CD4-positive, alpha-beta T cell treated with Interleukin-17A for 4 hours (primary cell): ENCODE measurements at regions not wholly inside any gene's neighbourhood (a gene's known extent, or its start where the extent isn't known, plus 50 kb on each side); places are given as distances from the start of the nearest gene placed in this dataset.
A peak's percentile ranks its signal among the peaks of the same experiment; 100 is the strongest.

Experiments
- DNase-seq: peaks from one replicate; pipeline ENCODE4 v3.0.0-alpha.2; 2020; ENCODE audit warnings: mixed read lengths

DNA sequence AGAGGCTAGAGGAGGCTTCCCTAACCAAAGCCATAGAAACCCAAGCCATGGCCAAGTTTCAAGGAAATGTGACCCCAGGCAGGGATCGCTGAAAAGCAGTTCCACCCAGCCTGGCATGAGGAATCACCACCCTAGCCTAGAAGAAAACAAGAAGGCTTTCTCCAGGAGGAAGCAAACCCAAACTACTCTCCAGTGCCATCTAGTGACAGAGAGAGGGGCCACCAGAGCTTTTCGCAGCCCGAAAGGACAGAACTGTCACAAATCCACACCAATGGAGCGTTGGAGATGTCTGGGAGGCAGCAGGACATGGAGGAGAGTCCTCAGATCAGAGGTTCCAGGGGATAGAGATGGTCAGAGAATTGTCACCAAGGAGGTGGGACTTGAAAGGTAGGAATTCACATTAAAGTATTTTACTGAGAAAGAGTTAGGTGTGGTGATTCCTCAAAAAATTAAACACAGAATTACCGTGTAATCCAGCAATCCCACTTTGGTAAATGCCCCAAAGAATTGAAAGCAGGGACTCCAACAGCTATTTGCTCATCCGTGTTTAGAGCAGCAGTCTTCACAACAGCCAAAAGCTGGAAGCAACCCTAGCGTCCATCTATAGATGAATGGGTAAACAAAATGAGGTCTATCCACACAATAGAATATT is 67.3 kb upstream of the NUP50 start:
- DNase-seq: peak; percentile 36

DNA sequence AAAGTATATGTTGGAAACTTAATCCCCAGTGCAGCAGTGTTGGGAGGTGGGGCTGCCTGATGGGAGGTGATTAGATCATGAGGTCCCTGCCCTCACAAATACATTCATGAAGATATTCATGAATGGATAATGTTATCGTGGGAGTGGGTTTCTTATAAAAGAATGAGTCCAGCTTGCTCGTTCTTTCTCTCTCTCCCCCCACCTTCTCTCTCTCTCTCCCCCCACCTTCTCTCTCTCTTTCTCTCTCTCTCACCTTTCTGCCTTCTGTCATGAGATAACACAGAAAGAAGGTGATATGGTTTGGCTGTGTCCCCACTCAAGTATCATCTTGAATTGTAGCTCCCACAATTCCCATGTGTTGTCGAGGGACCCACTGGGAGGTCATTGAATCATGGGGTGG is 66.7 kb upstream of the NUP50 start:
- DNase-seq: no peak

DNA sequence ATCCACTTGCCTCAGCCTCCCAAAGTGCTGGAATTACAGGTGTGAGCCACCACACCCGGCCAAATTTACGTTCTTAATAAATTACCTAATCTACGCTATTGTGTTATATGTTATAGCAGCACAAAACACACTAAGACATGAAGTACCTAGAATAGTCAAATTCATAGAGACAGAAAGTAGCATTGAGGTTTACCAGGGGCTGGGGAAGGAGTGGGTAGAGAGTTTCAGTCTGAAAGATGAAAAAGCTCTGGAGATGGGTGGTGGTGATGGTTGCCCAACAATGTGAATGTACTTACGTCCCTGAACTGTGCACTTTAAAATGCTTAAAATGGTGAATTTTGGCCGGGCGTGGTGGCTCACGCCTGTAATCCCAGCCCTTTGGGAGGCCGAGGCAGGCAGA is 65.7 kb upstream of the NUP50 start:
- DNase-seq: no peak

DNA sequence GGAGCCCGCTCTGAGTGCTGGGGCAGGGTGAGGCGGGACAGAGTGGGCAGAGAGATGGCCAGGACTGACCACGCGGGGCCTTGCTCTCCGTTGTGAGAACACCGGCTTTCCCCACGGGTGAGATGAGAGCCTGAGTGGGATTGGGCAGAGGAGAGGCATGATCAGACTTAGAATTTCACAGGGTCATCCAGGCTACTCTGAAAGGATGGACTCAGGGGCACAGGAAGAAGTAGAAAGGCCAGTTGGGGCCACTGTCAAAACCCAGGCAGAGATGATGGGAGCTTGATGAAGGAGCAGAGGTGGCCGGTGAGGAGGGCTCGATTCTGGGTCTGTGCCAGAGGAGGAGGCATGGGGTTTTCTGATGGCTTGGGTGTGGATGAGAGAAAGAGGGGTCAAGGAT is 63.8 kb upstream of the NUP50 start:
- DNase-seq: no peak

DNA sequence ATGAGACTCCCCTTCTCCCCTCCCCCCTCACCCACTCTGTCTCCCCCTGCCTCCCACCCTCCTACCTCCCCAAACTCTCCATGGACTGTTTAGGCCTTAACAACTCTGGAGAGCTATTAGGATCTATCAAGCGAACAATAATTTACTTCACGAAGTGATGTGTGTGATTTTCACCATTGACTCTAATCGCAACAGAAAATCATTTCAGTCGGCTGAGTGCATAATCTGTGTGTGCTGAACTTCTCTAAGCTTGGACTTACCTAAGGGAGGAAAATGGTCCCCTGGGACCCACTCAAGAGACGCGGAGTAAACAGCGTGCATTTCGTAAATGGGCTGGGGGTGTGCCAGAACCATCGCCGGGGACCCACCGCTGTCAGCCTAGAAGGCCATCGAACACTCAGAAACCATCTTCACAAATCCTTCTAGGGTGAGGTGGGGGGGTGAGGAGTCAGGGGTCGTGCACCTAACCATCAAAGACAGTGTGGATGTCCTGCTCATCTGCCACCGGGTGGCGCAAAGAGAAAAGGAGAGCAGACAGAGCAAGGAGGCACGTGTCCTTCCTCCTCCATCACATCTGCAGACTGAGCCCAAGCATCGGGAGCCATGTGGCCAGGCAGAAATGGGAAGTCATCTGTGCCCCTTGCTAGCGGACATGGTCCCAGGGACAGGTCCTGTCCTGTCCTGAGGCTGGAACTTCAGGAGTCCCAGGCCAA is 62.1 kb upstream of the NUP50 start:
- DNase-seq: peak; percentile 44

DNA sequence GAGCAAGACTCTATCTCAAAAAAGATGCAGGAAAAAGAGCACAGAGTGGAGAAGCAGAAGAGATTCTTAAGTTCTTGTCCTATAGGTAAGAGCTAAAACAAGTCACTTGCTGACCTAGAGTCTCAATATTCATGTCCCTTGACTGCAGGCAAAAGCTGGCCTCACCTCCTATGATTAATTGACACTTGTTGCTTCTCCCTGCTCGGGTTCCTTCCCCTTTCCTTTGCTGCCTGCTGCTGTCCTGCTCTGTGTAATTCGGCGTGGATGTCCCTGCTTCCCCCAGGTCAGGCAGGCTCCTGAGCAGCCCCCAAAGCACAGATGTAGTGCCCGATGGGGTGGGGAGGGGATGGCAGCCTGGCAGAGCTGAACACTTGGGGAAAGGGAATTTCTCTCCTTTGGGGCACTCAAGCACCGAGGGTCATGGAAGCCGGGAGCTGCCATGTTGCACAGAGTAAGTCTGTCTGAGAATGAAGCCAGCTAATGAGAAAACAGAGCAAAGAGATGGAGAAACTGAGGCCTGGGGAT is 60.8 kb upstream of the NUP50 start:
- no peak for DNase-seq

DNA sequence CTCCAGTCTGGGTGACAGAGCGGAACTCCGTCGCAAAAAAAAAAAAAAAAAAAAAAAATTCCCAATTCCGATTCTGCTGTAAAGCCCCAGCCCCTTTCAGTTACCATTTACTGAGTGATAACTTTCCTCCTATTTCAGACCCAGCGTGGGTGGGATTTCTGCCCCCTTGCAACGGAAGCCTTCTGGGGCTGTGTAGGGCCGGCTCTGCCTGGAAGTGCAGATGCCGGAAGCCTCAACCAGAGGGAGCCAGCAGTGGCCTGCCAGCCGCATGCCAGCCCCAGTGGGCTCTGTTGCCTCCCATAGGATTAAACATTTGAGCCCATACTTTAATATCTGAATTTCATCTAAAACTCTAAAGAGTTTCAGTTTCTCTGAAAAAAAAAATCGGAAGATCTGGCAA is 60.0 kb upstream of the NUP50 start:
- no peak for DNase-seq

DNA sequence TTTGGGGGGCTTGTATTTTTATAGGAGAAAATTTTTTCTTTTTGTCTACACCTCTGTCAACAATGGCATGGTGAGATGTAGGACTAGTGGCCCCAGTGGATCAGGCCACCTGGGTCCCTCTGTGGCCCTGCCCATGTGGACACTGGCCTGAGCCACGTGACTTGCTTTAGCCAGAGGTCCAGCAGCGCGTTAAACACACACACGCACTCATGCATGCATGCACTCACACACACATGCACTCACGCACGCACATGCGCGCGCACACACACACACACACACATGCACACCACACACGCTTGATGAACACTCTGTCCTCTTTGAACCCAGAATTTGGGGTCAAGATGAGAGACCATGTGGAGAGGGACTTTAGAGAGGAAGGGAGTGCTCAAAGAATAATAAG is 59.4 kb upstream of the NUP50 start:
- DNase-seq: no peak

DNA sequence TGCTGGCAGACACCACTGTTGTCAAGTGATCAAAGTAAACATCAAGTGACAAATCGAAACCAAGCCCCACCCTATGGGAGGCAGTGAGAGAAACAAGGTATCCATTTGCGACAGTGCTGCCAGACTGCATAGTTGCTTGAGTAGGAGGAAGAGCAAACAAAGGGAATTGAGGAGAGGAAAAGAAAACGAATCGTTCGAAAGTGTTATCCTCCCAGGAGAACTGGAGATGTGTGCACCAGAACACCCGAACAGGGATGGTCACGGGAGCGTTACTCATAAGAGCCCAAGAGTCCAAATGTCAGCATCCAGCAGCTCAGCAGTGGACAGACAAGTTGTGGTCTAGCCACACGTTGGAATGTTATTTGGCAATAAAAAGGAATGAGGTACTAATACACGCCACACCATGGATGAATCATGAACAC is 58.4 kb upstream of the NUP50 start:
- DNase-seq: no peak

DNA sequence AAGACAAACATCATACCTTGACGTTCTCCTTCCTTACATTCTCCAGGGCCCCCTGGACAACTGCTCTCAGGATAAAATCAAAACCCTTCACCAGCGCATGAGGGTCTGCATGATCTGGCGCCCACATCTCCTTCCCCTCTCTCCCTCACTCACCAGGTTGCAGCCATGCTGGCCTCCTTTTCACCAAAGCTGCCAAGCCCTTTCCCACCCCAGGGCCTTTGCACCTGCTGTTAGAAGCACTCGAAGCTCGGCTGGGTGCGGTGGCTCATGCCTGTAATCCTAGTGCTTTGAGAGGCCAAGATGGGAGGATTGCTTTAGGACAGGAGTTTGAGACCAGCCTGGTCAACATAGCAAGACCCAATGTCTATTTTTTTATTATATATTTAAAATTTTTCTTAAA is 56.1 kb upstream of the NUP50 start:
- DNase-seq: no peak

DNA sequence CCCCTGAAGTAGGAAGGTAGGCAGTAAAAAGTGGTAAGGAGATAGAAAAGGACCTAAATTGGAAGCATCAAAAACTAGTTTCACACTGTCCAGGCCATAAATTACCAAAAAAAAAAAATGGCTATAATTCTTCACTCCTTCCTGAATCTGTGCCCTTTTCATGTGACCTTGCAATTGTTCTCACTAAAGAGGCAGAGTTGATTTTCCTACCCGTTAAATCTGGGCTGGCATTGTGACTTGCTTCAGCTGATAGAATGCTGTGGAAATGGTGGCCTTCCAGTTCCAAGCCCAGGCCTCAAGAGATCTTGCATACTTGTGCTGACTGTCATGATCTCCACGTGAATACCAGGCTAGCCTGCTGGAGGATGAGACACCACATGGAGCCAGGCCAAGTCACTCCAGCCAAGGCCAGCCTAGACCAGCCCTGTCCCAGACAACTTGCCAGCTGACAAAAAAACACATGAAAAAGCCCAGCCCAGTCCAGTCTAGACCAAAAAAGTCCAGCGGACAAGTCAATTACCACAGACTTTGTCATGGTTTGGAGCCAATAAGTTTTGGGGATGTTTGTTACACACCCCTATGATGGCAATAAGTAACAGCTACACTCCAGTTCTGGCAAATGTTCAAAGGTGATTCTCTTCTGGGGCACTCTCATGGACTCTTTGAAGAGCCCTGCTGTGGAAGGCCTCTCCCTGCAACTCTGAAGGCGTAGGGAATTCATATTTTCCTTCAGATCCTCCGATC is 51.4 kb upstream of the NUP50 start:
- no peak for DNase-seq
